SIG-M5 treated with dmso at 0.1 percent for 504 hours (cell line): ENCODE measurements at regions not wholly inside any gene's neighbourhood (a gene's known extent, or its start where the extent isn't known, plus 50 kb on each side); places are given as distances from the start of the nearest gene placed in this dataset.

Experiments
- DNase-seq: peaks from one replicate; lab custom pipeline; 2025; ENCODE audit not compliant: unreplicated experiment; lab: John Stamatoyannopoulos, UW

- DNase-seq = no peak
These were observed 288.1 kb downstream of the GADD45G start for GRCh38 chr9:89892920-89893319.

- DNase-seq = no peak
These were observed 289.1 kb downstream of the GADD45G start for GRCh38 chr9:89893886-89894285.

- DNase-seq = no peak
These were observed 292.1 kb downstream of the GADD45G start for GRCh38 chr9:89896806-89897340.

- DNase-seq = no peak
These were observed 294.8 kb downstream of the GADD45G start for GRCh38 chr9:89899573-89899972.

GRCh38 chr9:89901920-89902319 lies 297.1 kb downstream of the GADD45G start:
- DNase-seq = no peak

- no peak for DNase-seq
These were observed 297.8 kb downstream of the GADD45G start for GRCh38 chr9:89902450-89903140.

- DNase-seq = no peak
These were observed 298.3 kb downstream of the GADD45G start for GRCh38 chr9:89903141-89903475.

- no peak for DNase-seq
These were observed 301.0 kb downstream of the GADD45G start for GRCh38 chr9:89905606-89906338.

- DNase-seq = no peak
These were observed 307.2 kb downstream of the GADD45G start for GRCh38 chr9:89911721-89912604.

- no peak for DNase-seq
These were observed 307.8 kb downstream of the GADD45G start for GRCh38 chr9:89912605-89912953.

GRCh38 chr9:89915187-89915586 lies 310.4 kb downstream of the GADD45G start:
- DNase-seq = no peak

- DNase-seq = no peak
These were observed 311.3 kb downstream of the GADD45G start for GRCh38 chr9:89916001-89916597.

GRCh38 chr9:89917861-89918260 lies 313.0 kb downstream of the GADD45G start:
- DNase-seq = no peak

- peak; percentile 28 for DNase-seq
These were observed 314.4 kb downstream of the GADD45G start for GRCh38 chr9:89919171-89919681.

GRCh38 chr9:89920131-89920530 lies 315.3 kb downstream of the GADD45G start:
- DNase-seq = no peak

- no peak for DNase-seq
These were observed 316.1 kb downstream of the GADD45G start for GRCh38 chr9:89920951-89921350.

- no peak for DNase-seq
These were observed 317.3 kb downstream of the GADD45G start for GRCh38 chr9:89922099-89922498.

- DNase-seq = no peak
These were observed 318.4 kb downstream of the GADD45G start for GRCh38 chr9:89923174-89923573.

GRCh38 chr9:89923961-89924504 lies 319.2 kb downstream of the GADD45G start:
- DNase-seq = no peak

- no peak for DNase-seq
These were observed 319.8 kb downstream of the GADD45G start for GRCh38 chr9:89924611-89925010.

- no peak for DNase-seq
These were observed 321.4 kb downstream of the GADD45G start for GRCh38 chr9:89926167-89926566.
